Stimulated activated CD4-positive, alpha-beta T cell treated with anti-CD3 and anti-CD28 coated beads, Interleukin-4, amount 100 ng/mL, for 1 hour (primary cell): ENCODE measurements at regions not wholly inside any gene's neighbourhood (a gene's known extent, or its start where the extent isn't known, plus 50 kb on each side); places are given as distances from the start of the nearest gene placed in this dataset.
"Not testable (repeated sequence)": the region's sequence is repeated elsewhere in the genome, so short reads cannot be mapped to it uniquely, and the experiment has no call there.

Experiments used
- DNase-seq: peaks from one replicate; pipeline ENCODE4 v3.0.0-alpha.2; 2020

GRCh38 chr5:1998716-1999317 is 116.1 kb upstream of the IRX4 start:
- no peak for DNase-seq

DNA sequence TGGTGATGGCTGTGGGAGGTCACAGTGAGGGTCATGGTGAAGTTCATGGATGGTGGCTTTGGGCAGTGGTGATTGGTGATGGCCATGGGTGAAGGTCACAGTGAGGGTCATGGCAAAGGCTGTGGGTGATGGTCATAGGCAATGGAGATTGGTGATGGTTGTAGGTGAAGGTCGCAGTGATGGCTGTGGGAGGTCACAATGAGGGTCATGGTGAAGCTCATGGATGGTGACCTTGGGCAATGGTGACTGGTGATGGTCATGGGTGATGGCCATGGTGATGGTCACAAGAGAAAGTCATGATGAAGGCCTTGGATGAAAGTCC is 115.6 kb upstream of the IRX4 start:
- no peak for DNase-seq

GRCh38 chr5:1997640-1998347 is 115.1 kb upstream of the IRX4 start:
- no peak for DNase-seq

- DNase-seq, result no peak
Measured at GRCh38 chr5:1995491-1995890, 112.8 kb upstream of the IRX4 start.

GRCh38 chr5:1987471-1987870 is 104.7 kb upstream of the IRX4 start:
- no peak for DNase-seq

- DNase-seq, result no peak
Measured at GRCh38 chr5:1985781-1986180, 103.1 kb upstream of the IRX4 start.

GRCh38 chr5:1983919-1984695 is 101.4 kb upstream of the IRX4 start:
- no peak for DNase-seq

GRCh38 chr5:1983401-1983800 is 100.7 kb upstream of the IRX4 start:
- DNase-seq, result no peak

DNA sequence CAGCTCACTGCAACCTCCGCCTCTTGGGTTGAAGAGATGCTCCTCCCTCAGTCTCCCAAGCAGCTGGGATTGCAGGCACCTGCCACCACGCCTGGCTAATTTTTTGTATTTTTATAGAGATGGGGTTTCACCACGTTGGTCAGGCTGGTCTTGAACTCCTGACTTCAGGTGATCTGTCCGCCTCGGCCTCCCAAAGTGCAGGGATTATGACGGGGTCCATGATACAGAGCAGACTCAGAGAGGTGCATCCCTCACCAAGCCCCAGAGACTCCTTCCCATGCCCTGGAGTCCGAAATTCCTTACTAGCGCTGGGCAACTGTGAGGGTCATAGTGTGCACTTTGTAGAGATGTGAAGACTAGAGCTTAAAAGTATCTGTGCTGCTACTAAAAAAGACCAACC is 99.8 kb upstream of the IRX4 start:
- DNase-seq, result not testable (repeated sequence)

GRCh38 chr5:1975898-1976765 is 93.4 kb upstream of the IRX4 start:
- DNase-seq, result no peak

DNA sequence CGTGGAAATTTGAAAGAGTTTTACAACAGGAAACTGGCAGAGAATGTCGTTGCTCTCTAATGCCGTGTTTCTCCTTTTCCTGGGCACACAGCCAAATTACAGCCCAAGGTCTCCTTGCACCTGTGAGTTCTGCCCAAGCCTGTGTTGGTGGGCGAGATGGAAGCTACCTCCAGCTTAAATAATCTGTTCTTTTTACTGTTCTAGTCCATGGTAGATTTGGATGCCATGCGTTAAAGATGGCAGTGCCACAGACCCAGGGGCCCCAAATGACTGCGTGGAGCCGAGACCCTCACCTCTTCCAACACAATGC is 92.6 kb upstream of the IRX4 start:
- no peak for DNase-seq

DNA sequence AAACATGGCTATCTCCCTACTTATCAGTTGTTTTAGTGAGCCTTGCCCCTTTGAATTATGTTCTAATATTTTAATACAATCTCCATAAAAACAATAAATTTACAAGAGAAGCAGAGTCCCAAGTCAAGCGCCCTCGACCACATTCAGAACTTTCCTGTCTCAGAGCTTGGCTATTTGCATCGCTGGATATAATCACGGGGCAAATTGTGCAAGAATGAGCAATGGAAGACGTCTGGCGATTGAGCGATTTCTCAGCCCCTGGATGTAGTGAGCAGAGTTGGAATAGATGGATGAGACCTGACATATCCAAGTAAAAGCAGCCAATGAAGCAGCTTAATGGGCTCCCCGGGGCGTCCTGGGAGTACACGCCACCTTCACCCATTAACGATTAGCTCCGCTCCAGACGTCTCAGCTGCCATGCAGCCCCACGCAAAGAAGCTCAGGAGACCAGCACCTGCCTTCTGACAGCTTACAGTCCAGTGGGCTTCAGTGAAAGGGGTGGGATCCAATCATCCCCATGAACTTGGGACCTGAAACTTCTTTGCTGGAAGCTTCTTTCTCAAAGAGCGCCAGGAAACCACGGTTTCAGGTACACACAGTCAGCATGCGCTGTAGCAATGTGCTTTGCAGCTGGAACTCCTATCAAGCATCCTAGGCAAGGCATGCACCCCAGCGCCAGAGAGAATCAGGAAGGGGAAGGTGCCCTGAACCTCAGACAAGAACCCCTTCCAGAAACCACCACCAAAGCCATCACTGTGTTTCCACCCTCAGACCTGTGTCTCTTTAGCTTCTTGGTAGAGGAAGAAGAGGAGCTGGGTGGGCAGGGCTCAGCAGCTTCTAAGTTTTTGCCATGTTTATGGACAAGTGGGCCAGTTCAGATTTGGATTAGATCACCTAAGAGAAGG is 92.0 kb upstream of the IRX4 start:
- DNase-seq, result no peak

GRCh38 chr5:1974081-1974480 is 91.4 kb upstream of the IRX4 start:
- no peak for DNase-seq

DNA sequence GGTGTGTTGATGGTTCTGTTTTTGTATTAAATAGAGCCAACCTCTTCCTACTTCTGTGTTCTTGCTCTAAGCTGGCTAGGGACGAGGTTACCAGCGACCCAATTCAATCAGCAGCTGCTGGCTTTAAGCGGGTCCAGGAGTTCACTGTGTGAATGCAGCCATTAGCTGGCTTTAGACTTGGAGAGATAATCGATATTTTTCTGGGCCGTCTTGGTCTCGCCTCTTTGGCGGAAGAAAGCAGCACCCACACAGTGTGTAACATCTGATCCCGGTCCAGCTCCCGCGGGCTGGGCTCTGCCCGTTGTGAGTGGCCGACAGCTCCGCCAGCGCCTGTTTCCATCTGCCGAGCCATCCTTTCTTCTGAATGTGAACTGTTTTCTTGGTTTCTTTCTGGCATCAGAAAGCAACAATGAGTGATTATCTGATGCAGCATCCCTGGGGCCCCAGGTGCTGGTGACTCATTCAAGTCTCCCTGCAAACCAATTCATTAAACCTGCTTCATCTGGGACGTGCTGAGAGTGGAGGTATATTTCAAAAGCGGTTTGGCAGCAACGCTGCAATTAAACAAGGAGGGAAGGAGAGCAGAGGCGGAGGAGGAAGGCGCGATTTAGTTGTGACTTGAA is 90.8 kb upstream of the IRX4 start:
- no peak for DNase-seq

DNA sequence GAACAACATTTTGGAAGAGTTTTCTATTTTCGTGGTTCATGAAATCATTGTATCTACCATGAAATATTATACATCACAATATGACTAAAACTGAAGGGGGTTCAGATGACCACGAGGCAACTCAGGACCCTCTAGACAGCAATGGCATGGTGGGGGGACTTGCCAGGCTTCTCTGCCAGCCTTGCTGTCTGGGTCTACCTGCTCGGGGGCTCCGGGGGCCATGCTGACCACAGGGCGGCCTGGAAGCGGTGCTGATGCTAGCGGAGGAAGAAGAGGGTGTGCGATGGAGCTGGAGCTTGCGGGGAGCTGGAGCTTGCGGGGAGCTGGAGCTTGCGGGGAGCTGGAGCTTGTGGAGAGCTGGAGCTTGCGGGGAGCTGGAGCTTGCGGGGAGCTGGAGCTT is 89.2 kb upstream of the IRX4 start:
- DNase-seq, result no peak

DNA sequence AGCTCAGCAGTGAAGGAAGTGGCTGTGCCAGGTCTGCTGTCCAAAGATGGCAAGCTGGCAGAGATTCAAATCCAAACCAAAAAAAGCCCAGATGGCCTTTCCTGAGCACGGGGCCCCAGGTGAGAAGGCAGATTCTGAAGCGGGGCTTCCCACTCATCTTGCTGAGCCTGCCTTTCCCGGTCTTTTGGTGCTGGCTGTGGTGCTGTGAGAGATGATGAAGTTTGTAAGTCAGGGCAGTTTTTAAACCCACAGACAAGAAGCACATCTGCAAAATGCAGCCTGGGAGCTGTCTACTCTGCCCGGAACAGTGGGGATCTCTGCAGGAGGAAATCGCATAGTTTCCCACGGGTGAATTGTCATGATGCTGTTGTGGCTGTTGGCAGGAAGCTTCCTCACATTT is 85.0 kb upstream of the IRX4 start:
- no peak for DNase-seq

DNA sequence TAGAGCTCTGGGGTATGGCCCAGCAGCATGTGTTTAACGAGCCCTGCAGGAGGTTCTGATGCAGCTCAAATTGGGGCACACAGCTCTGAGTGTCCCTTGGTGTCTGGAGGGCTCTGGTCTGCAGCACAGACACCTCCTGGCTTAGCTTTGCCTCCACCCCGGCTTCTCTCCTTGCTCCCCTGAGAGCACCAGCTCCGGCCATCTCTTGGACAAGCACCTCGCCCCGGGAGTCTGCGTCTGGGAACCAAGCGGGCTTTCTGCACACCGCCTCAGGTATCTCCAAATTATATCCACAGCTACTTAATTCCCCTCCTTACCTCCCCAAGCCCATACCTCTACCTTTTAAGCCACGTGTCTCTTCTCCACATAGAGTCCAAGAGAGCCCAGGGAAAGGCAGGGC is 83.7 kb upstream of the IRX4 start:
- DNase-seq, result no peak

GRCh38 chr5:1965925-1966324 is 83.2 kb upstream of the IRX4 start:
- DNase-seq, result no peak

DNA sequence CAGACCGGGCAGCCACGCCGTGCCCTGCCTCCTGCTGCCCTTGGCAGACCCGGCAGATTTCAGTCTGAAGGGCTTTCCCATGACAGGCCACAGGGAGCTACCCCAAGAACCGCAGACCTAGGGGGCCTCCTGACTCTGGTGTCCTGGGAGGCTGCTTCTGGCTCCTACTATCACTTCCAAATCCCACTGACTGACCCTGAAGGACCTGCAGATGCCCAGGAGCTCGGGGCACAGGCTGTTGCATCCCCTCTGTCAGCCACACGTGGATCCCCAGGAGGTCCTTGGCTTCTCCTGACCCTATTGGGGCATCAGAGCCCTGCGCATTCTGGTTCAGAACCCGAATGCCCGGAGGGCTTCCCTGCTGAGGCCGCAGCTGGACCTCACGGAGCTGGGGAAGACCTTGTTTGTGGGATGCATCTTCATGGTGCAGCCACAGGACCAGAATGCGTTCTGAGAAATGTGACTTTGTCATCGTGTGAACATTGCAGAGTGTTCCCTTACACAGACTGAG is 81.3 kb upstream of the IRX4 start:
- no peak for DNase-seq

DNA sequence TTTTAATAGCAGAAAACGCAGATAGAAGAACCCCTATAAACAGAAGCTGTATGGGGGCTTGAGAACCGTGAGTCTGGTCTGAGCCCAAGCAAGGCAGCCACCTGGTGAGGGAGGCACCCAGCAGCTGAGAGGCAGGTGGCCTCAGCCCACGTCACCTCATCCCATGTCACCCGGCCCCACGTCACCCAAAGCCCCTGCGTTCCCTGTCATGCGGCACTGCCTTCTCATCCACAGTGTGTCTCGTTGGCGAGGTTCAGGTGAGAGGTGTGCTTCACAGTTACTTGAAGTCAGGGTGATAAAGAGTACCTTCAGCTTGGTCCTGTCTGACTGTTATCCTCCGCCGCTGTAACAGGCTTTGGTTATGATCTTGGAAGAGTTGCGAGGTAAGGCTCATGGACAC is 80.6 kb upstream of the IRX4 start:
- DNase-seq, result no peak

GRCh38 chr5:1962619-1963355 is 80.1 kb upstream of the IRX4 start:
- DNase-seq, result no peak
